GM21717 (cell line): ENCODE measurements at regions not wholly inside any gene's neighbourhood (a gene's known extent, or its start where the extent isn't known, plus 50 kb on each side); places are given as distances from the start of the nearest gene placed in this dataset.
"Not testable (repeated sequence)": the region's sequence is repeated elsewhere in the genome, so short reads cannot be mapped to it uniquely, and the experiment has no call there.

Experiments
- ATAC-seq: cut with Tn5 transposase; IDR thresholded peaks from one replicate; pipeline ENCODE4 v1.9.1; 2021; ENCODE audit warnings: mild to moderate bottlenecking, moderate library complexity; ENCODE audit not compliant: unreplicated experiment

- no peak for ATAC-seq
Measured at GRCh38 chr2:228798458-228799207, 472.5 kb downstream of the PID1 start.

GRCh38 chr2:228796386-228796785 lies 474.7 kb downstream of the PID1 start:
- ATAC-seq: no peak

DNA sequence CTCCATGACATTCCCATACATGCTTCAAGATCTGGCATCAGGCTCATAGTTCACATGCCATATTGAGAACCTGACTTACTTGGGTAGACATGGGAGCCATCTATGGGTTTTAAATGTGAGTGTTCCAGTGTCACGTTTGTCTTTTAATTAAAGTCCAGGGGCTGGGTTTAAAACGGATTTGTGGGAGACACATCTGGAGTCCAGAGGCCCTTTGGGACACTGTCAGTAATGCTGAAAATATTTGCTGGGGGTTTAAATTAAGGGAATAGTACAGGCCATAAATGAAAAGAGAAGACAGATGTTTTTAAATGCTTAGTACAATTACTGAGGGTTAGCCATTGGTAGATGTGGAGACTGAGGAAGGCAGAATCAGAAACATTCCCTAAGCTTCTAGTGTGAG lies 478.0 kb downstream of the PID1 start:
- no peak for ATAC-seq

- ATAC-seq: no peak
Measured at GRCh38 chr2:228786901-228787300, 484.2 kb downstream of the PID1 start.

DNA sequence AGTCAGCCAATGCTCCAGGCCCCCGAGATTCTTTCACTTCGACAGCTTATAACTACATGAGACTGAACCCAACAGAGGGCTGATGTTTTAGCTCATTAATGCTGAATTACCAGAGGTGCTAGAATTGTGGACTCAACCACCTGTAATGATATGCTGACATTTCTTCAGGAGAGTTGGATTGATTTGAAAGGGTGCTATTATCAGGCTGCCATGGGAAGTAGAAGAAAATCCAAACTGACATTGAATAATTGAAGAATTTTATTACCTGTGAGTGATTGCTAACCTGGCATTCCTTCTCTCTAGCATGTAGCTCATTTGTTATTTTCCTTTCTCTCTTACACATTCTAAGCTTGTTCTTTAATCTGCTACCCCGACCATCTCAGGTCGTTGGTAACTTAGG lies 488.8 kb downstream of the PID1 start:
- ATAC-seq: no peak

DNA sequence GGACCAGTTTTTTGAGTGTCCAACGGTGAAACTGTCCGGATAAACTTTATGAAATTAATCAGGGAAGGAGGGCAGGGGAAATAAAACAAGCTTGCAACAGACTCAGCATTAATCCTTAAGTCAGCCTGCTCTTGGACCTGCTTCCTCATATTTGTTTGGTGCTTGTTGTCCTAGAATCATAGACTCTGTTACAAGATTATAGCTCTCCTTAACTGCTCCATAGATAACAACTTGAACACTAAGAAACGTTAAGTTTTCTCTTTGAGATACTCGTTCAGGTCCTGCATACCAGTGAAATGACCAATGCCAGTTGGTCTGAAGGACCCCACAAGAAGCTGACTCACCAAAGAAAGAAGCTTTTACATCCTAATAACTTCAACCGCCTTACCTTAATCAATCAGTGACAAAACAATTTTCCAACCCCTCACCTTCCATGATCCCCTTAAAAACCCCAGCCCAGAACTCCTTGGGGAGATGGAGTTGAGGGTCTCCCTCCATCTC lies 493.2 kb downstream of the PID1 start:
- no peak for ATAC-seq

GRCh38 chr2:228774548-228774947 lies 496.5 kb downstream of the PID1 start:
- no peak for ATAC-seq

DNA sequence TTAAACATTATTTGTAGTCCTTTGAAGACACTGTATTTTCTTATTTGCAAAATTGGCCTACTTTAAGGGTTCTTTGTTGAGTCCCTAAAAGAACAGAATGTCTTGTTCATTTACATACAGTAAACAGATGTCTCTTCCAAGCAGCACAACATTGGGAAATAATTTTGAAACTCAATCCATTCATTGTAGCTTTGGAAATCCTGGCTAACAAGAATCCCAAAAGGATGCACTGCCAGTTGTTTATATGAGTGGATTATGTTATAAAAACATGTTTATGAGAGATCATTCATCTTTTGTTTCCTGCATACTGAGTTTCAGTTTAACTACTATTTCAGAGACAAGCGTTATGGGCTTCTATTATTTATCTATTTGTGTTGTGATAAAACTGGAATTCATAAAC lies 499.3 kb downstream of the PID1 start:
- ATAC-seq: no peak

DNA sequence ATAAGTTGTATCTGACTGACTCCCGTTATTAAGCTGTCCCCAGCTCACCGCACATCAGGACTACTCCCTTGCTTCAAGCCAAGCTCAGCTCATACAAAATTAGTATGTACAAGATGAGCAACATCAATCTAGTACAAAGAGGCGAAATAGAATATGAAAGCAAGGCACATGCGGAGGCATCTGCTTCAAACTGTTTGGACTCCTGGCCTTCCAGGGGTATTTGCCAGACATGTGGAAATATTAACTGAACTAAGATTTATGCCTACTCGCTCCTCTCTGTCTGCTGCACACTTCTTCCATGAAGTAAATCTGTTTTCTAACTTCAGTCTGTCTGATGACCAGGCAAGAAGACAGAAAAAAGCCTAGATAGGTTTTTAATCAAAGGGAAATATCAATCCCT lies 499.8 kb downstream of the PID1 start:
- ATAC-seq: no peak

DNA sequence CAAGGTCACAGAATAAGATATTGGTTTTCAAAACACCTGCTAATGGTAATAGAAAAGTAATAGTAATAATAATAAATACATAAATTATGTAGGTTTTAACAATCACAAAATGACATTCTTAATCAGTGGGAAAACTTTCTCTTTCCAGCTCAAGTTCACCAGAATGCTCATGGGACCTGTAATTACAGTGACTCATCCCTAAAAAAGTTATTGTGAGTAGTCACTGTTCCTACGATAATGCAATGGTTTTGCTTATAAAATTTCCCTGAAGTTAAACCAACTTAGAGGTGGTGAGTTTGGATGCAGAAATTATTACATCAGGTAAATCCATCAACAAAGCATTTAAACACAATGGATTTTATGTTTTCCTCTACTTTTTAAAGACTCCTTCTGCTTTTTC lies 502.3 kb downstream of the PID1 start:
- no peak for ATAC-seq

- ATAC-seq: not testable (repeated sequence)
Measured at GRCh38 chr2:228768141-228768540, 502.9 kb downstream of the PID1 start.

- ATAC-seq: no peak
Measured at GRCh38 chr2:228767196-228767595, 503.9 kb downstream of the PID1 start.

DNA sequence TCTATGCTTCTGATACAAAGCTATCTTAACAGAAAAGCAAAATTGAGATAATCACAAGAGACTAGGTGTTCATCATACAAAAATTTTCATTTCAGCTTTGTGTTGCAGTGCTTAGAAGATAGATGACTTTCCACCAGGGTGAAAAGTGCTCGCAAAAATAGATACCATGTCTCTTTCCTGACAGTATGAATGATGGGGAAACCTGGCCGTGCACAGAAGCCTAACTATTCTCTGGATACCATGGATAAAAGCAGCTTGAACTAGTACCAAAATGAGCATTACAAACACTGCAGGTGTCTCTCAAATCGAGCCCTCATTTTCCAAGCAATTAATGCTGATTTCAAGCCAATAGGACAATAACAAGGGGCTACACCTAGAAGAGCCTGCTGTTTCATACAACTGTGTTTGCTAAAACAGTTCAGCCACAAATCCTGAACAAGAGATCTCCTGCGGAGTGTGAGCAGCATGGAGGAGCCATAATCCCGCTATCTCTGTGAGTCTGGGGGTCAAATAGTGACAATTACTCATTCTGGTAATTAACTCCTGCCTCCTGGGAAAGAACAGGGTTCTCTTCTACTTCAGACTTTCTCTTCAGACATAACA lies 507.6 kb downstream of the PID1 start:
- no peak for ATAC-seq

DNA sequence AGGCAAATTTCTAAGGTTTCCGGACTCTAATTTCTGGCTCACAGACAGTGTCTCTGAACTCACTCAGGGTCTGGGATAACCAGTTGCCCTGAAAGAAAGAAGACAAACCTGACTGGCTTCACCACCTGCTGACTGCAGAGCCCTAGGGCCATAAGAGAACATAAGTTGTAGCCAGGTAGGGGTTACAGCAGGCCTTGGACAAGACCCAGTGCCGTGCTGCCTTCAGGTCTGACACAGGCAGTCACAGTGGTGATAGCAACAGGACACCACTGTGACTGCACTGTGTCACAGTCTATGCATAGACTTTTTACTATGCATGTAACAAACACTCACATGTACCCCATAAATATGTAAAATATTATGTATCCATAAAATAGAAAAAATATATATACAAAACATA lies 508.5 kb downstream of the PID1 start:
- no peak for ATAC-seq

- not testable (repeated sequence) for ATAC-seq
Measured at GRCh38 chr2:228755661-228756060, 515.4 kb downstream of the PID1 start.

GRCh38 chr2:228747483-228747882 lies 523.6 kb downstream of the PID1 start:
- no peak for ATAC-seq

- ATAC-seq: no peak
Measured at GRCh38 chr2:228738671-228739380, 532.3 kb downstream of the PID1 start.

GRCh38 chr2:228735697-228736096 lies 535.4 kb downstream of the PID1 start:
- no peak for ATAC-seq

DNA sequence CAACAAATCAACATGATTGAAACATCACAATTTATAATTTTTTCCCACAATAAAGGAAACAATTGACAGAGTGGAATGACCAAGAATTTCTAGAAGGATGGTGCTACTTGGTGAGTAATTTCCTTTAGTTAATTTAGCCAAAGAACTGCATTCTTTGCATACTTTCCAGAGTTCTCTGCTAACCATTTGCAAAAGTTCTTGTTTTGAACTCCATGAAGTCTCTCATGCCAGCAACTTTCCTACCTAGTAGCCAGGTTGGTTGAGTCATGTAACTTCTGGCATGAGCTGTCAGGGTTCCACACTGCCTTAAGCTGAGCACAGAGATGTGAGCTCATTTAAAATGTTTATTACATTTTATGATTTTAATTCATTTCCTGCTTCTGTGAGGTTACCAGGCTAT lies 539.6 kb downstream of the PID1 start:
- ATAC-seq: no peak

DNA sequence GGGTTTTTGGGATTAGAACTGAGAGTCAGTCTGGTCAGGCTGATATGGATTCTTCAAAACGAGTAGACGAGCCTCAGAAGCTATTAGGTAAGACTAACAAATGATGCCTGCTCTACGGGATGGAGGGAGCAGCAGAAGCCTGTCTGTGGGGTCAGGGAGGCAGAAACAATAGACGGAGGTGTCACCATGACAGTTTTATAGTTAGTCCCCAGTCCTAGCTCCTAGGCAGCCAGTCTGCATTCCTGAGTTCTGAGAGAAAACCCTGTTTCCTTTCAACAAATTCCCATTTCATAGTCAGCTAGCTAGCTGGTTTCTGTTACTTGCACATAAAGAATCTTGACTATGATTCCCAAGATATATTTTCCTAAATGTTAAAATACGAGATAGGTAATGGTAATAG lies 542.1 kb downstream of the PID1 start:
- no peak for ATAC-seq

DNA sequence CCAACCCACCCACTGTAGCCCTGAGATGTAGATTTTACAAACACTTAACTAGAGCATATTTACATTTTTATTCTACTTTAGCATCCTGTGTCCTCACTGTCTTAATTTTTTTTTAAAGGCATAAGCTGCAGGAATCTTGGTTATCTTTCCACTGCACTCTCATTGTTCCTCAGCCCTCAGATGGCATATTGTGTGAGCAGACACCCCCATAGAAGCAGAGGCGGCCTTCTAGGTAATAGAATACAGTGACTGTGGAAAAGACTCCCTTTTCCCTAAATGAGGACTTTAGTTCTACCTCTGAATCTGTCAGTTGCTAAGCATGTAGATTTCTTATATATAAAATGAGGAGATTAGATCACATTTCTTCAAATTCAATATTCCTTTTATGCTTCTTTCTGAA lies 543.5 kb upstream of the SPHKAP start:
- ATAC-seq: no peak

- ATAC-seq: no peak
Measured at GRCh38 chr2:228723599-228723998, 542.1 kb upstream of the SPHKAP start.
